B cell (primary cell): ENCODE measurements at regions not wholly inside any gene's neighbourhood (a gene's known extent, or its start where the extent isn't known, plus 50 kb on each side); places are given as distances from the start of the nearest gene placed in this dataset.

Experiments
- ATAC-seq: fragments of 200-7000 bp; cut with Tn5 transposase; one replicate; pipeline ENCODE4 v1.10.0; 2021; ENCODE audit warnings: low read depth, mild to moderate bottlenecking, moderate number of reproducible peaks, moderate library complexity
- CTCF ChIA-PET: fragments of 350-600 bp; sonication (Branson Sonifier 250); formaldehyde crosslinking; loops from one replicate; lab custom pipeline; 2021; ENCODE audit warnings: antibody characterized with exemption, inconsistent platforms; lab: Charles Lee
- POLR2A ChIA-PET: fragments of 350-600 bp; sonication (Branson Sonifier 250); formaldehyde crosslinking; loops from one replicate; lab custom pipeline; 2021; ENCODE audit warnings: antibody characterized with exemption; lab: Charles Lee
- DNase-seq: peaks from one replicate; pipeline ENCODE4 v3.0.0; 2013
- H2AFZ ChIP-seq: 2 replicates; pipeline ENCODE4 v1.6.1; 2012; ENCODE audit warnings: mild to moderate bottlenecking, low read depth, low read length; ENCODE audit not compliant: insufficient read depth, poor library complexity, severe bottlenecking
- H3K27ac ChIP-seq, 2 donors: 1 replicate in 1 of 2; 2 replicates in 1 of 2; pipeline ENCODE4 v1.5.1; 2012 to 2013; ENCODE audit warnings: low read length in 2 of 2, mild to moderate bottlenecking in 2 of 2, moderate library complexity in 1 of 2
- H3K27me3 ChIP-seq, 4 experiments: fragments of 200-600 bp in 1 of 4; sonication (generic) in 1 of 4; replicated peaks in 1 of 4; 1 replicate in 2 of 4; 2 replicates in 2 of 4; pipeline versions ENCODE4 v1.6.1 to v1.7.0; 2013 to 2016; ENCODE audit warnings: low read length in 3 of 4, mild to moderate bottlenecking in 2 of 4, mixed read lengths in 1 of 4, moderate library complexity in 1 of 4; ENCODE audit not compliant: insufficient read depth in 4 of 4, control insufficient read depth in 3 of 4; ENCODE audit errors: control extremely low read depth in 1 of 4
- H3K36me3 ChIP-seq, 2 experiments: replicated peaks in 1 of 2; 1 replicate in 1 of 2; 2 replicates in 1 of 2; pipeline versions ENCODE4 v1.6.1 to v1.7.1; 2013; ENCODE audit warnings: low read length in 1 of 2; ENCODE audit not compliant: insufficient read depth in 2 of 2, control insufficient read depth in 1 of 2; ENCODE audit errors: control extremely low read depth in 1 of 2, extremely low read depth in 1 of 2
- H3K4me1 ChIP-seq, 2 donors: fragments of 200-600 bp in 1 of 2; sonication (generic) in 1 of 2; 1 replicate in 1 of 2; 2 replicates in 1 of 2; pipeline versions ENCODE4 v1.5.1 to v1.6.1; 2013 to 2017; ENCODE audit warnings: low read length in 2 of 2; ENCODE audit not compliant: control insufficient read depth in 2 of 2, insufficient read depth in 2 of 2
- H3K4me2 ChIP-seq: replicated peaks from 2 replicates; pipeline ENCODE3; 2012; ENCODE audit warnings: mild to moderate bottlenecking, low read depth, low read length; ENCODE audit not compliant: poor library complexity, severe bottlenecking
- H3K4me3 ChIP-seq, 5 experiments: fragments of 200-600 bp in 1 of 5; sonication (generic) in 1 of 5; 1 replicate in 3 of 5; 2 replicates in 2 of 5; pipeline versions ENCODE4 v1.5.1 to v1.7.0; 2011 to 2016; ENCODE audit warnings: low read length in 4 of 5, mild to moderate bottlenecking in 4 of 5, low read depth in 2 of 5, control low read depth in 1 of 5, moderate library complexity in 1 of 5; ENCODE audit not compliant: insufficient read depth in 1 of 5; ENCODE audit errors: control extremely low read depth in 1 of 5, extremely low read depth in 1 of 5
- H3K79me2 ChIP-seq: fragments of 200-600 bp; sonication (generic); one replicate; pipeline ENCODE4 v1.6.0; 2016; ENCODE audit warnings: low read length; ENCODE audit not compliant: control insufficient read depth, insufficient read depth
- H3K9ac ChIP-seq: fragments of 200-600 bp; sonication (generic); 2 replicates; pipeline ENCODE4 v1.6.1; 2017; ENCODE audit warnings: mild to moderate bottlenecking, low read length, moderate library complexity
- H3K9me3 ChIP-seq, 3 donors: one replicate each; pipeline versions ENCODE4 v1.6.1 to v1.7.1; 2013; ENCODE audit warnings: low read length in 2 of 3; ENCODE audit not compliant: control insufficient read depth in 2 of 3, insufficient read depth in 1 of 3; ENCODE audit errors: control extremely low read depth in 1 of 3
- H4K20me1 ChIP-seq: 2 replicates; pipeline ENCODE4 v1.6.0; 2012; ENCODE audit warnings: mild to moderate bottlenecking, low read length; ENCODE audit not compliant: insufficient read depth, control insufficient read depth, poor library complexity, severe bottlenecking
- H3K27ac Mint-ChIP-seq: one replicate; pipeline ENCODE4 v1.8.0; 2021; ENCODE audit warnings: mixed read lengths
- H3K27me3 Mint-ChIP-seq: one replicate; pipeline ENCODE4 v1.8.0; 2021; ENCODE audit warnings: mixed read lengths
- H3K4me1 Mint-ChIP-seq: one replicate; pipeline ENCODE4 v1.8.0; 2021; ENCODE audit warnings: mixed read lengths
- H3K4me3 Mint-ChIP-seq: one replicate; pipeline ENCODE4 v1.8.0; 2021; ENCODE audit warnings: mixed read lengths
- H3K9me3 Mint-ChIP-seq: one replicate; pipeline ENCODE4 v1.8.0; 2022; ENCODE audit warnings: mixed read lengths; ENCODE audit not compliant: insufficient read depth
- EZH2 ChIP-seq: IDR thresholded peaks from 2 replicates; pipeline ENCODE4 v1.6.1; 2012; ENCODE audit warnings: borderline replicate concordance, low read depth, mild to moderate bottlenecking, moderate library complexity, low read length; ENCODE audit not compliant: insufficient read depth, poor library complexity, severe bottlenecking
- WGBS: methylation state at CpG from one replicate; pipeline ENCODE4 v1.1.5; 2013; ENCODE audit warnings: missing lambda C conversion rate; ENCODE audit not compliant: insufficient coverage; 5-methylcytosine and 5-hydroxymethylcytosine counted together
- intact Hi-C: fragments of 100-400 bp; cut with micrococcal nuclease; formaldehyde crosslinking; loops from one replicate; pipeline ENCODE4 v1.10.0; 2022
- TF ChIP-seq, protein P1 (sequence below): fragments of 200-600 bp; IDR thresholded peaks from one replicate; pipeline ENCODE4 v1.8.0; 2022; ENCODE audit warnings: antibody characterized with exemption, mild to moderate bottlenecking

DNA sequence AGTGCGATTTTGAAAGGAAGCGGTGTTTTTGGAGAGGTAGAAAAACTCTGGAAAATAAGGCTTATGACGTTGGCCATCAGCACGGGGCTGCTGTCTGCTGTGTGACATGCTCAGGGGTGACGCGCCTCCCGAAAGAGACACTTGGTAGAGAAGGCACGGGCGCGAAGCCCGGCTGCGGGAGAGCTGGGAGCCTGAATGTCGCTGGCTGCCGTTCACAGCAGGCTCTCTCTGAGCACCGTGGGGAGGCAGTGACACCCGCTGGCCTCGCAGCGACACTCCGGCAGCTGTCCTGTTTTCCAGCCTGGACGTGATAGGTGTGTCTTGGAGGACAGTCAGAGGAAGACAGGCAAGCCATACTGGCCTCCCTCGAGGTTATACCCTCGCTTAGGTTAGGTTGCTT is 759.1 kb upstream of the RBFOX1 start:
- ATAC-seq = no peak
- H2AFZ ChIP-seq = no peak overlapping the region
- Mint-ChIP-seq H3K9me3 (peaks cover 2% of the 10 kb centered on the region), H3K4me3 (no peak overlapping the region), H3K27ac (no peak overlapping the region), H3K4me1 (no peaks in the 10 kb centered on the region), H3K27me3 (no peaks in the 10 kb centered on the region)
- no peak for DNase-seq
- H3K9me3 ChIP-seq = no peaks in the 10 kb centered on the region
- H3K27me3 ChIP-seq = no peaks in the 10 kb centered on the region
- H3K4me1 ChIP-seq = no peaks in the 10 kb centered on the region
- no peaks in the 10 kb centered on the region for H3K79me2 ChIP-seq
- H3K4me2 ChIP-seq = no peak overlapping the region
- H3K27ac ChIP-seq = no peak overlapping the region
- H3K9ac ChIP-seq = no peak overlapping the region
- intact Hi-C loops = no loop called here
- ChIA-PET POLR2A (no interaction called here), CTCF (no interaction called here)
- no peaks in the 10 kb centered on the region for H4K20me1 ChIP-seq
- no peak overlapping the region for H3K4me3 ChIP-seq
- WGBS = 36% methylated on average over 22 of the region's 22 CpGs
- no peaks in the 10 kb centered on the region for H3K36me3 ChIP-seq
- no peak for TF ChIP-seq EZH2
- TF ChIP-seq, protein P1, sequence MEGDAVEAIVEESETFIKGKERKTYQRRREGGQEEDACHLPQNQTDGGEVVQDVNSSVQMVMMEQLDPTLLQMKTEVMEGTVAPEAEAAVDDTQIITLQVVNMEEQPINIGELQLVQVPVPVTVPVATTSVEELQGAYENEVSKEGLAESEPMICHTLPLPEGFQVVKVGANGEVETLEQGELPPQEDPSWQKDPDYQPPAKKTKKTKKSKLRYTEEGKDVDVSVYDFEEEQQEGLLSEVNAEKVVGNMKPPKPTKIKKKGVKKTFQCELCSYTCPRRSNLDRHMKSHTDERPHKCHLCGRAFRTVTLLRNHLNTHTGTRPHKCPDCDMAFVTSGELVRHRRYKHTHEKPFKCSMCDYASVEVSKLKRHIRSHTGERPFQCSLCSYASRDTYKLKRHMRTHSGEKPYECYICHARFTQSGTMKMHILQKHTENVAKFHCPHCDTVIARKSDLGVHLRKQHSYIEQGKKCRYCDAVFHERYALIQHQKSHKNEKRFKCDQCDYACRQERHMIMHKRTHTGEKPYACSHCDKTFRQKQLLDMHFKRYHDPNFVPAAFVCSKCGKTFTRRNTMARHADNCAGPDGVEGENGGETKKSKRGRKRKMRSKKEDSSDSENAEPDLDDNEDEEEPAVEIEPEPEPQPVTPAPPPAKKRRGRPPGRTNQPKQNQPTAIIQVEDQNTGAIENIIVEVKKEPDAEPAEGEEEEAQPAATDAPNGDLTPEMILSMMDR = no peak

DNA sequence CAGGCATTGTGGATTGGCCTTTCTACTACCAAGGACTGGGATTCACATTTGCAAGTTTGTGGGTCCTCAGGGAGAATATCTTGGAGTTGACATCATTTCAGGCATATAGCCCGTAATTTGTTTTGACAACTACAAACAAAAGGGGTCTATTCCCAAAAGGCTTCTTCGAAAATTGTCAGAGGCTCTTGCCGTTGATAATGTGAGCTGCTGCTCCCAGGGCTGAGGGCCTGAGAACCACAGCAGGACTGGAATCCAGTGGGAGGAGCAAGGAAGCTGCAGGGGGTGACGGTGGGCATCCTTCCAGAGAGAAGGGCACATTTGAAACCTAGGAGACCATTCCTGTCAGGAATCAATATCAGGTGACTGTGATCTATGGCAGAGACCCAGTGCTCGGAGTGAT is 761.6 kb upstream of the RBFOX1 start:
- no peaks in the 10 kb centered on the region for H3K4me1 Mint-ChIP-seq
- ChIA-PET CTCF (no interaction called here), POLR2A (no interaction called here)
- TF ChIP-seq EZH2 = no peak
- TF ChIP-seq, protein P1 = no peak
- Histone ChIP-seq H3K79me2 (no peaks in the 10 kb centered on the region), H2AFZ (no peak overlapping the region), H3K4me3 (no peak overlapping the region), H3K36me3 (no peaks in the 10 kb centered on the region), H3K4me1 (no peaks in the 10 kb centered on the region), H3K4me2 (no peak overlapping the region), H3K27ac (no peak overlapping the region), H4K20me1 (no peaks in the 10 kb centered on the region), H3K9ac (no peak overlapping the region), H3K9me3 (peaks cover 0 to 5% (median 0%) of the 10 kb centered on the region in 3 donors), H3K27me3 (no peaks in the 10 kb centered on the region)
- no peak for ATAC-seq
- no peak for DNase-seq
- no peak overlapping the region for H3K4me3 Mint-ChIP-seq
- H3K27ac Mint-ChIP-seq = no peak overlapping the region
- no peaks in the 10 kb centered on the region for H3K9me3 Mint-ChIP-seq
- WGBS = 55% methylated on average over 5 of the region's 5 CpGs
- intact Hi-C loops = no loop called here
- no peaks in the 10 kb centered on the region for H3K27me3 Mint-ChIP-seq
